Skin of body (tissue), 1 donor: ENCODE measurements at regions not wholly inside any gene's neighbourhood (a gene's known extent, or its start where the extent isn't known, plus 50 kb on each side); places are given as distances from the start of the nearest gene placed in this dataset.
A peak's percentile ranks its signal among the peaks of the same experiment; 100 is the strongest.
"Not testable (repeated sequence)": the region's sequence is repeated elsewhere in the genome, so short reads cannot be mapped to it uniquely, and the experiment has no call there.

ENCODE experiments used
- DNase-seq: peaks from one replicate; lab custom pipeline; 2025; lab: John Stamatoyannopoulos, UW

- no peak for DNase-seq
Measured at GRCh38 chr12:90216020-90216552, 507.4 kb upstream of the ATP2B1 start.

GRCh38 chr12:90211017-90211416 is 502.4 kb upstream of the ATP2B1 start:
- DNase-seq, result no peak

- no peak for DNase-seq
Measured at GRCh38 chr12:90209029-90209428, 500.4 kb upstream of the ATP2B1 start.

DNA sequence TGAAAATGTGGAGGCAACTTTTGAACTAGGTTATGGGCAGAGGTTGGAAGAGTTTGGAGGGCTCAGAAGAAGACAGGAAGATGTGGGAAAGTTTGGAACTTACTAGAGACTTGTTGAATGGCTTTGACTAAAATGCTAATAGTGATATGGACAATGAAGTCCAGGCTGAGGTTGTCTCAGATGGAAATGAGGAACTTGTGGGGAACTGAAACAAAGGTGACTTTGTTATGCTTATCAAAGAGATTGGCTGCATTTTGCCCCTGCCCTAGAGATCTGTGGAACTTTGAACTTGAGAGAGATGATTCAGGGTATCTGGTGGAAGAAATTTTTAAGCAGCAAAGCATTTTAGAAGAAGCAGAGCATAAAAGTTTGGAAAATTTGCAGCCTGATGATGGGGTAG is 499.7 kb upstream of the ATP2B1 start:
- DNase-seq, result not testable (repeated sequence)

- DNase-seq, result no peak
Measured at GRCh38 chr12:90207799-90208198, 499.2 kb upstream of the ATP2B1 start.

- no peak for DNase-seq
Measured at GRCh38 chr12:90205165-90205564, 496.5 kb upstream of the ATP2B1 start.

DNA sequence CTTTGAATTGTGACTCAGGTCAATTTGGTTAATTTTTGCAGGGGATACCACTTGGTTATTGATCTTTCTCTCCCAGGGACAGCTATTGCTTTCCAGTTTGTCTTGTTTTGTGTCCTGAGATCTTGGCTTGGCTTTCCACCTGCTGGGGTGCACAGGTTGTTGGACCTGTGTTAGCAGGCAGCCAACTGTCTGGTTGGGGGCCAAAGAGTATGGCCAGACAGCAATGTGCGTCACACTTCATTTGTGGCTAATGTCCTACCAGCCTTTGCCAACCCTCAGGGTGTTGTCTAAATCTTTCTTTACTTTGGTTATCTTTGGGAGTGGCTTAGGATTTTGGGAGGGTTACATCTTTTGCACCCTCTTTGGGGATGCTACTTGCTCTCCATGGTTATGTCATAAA is 494.9 kb upstream of the ATP2B1 start:
- no peak for DNase-seq

DNA sequence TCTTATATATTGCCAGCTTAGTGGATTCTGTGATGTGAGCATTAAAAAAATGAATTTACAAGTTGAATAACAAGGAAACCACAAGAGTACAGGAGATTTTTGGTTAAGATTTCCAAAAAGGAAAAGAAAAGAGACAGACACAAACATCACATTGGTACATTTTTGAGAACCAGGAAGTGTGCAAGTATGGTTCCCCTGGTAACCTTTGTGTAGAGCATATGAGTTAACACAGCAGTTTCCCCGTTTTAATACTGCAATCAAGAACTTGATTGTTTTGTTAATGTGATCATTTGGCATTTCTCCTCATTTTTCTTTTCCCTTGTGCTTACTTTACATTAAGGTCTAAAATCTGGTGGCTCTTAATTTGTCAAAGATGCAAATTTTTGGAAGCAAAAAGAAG is 490.4 kb upstream of the ATP2B1 start:
- peak; percentile 3 for DNase-seq

DNA sequence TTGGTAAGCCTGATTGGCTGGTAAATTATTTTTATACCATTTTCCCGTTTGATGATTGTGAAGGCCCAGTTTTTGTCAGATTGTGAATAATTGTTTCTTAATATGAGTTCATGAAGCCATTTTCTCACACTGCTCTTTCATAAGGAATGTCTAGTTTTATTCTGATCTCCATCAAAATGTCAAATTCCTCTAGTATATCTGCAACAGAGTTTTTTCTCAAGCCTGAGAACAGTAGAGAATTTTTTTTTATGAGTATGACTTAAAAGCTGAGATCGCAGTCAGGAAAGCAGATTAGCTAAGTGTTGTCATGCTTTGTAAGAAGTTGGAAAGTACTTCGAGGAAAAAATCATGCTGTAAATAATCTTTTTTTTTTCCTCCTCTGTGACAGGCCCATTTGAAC is 484.9 kb upstream of the ATP2B1 start:
- DNase-seq, result no peak

- no peak for DNase-seq
Measured at GRCh38 chr12:90188857-90189256, 480.2 kb upstream of the ATP2B1 start.

GRCh38 chr12:90183201-90183600 is 474.6 kb upstream of the ATP2B1 start:
- no peak for DNase-seq

GRCh38 chr12:90181216-90181615 is 472.6 kb upstream of the ATP2B1 start:
- no peak for DNase-seq

- no peak for DNase-seq
Measured at GRCh38 chr12:90174956-90175355, 466.3 kb upstream of the ATP2B1 start.

DNA sequence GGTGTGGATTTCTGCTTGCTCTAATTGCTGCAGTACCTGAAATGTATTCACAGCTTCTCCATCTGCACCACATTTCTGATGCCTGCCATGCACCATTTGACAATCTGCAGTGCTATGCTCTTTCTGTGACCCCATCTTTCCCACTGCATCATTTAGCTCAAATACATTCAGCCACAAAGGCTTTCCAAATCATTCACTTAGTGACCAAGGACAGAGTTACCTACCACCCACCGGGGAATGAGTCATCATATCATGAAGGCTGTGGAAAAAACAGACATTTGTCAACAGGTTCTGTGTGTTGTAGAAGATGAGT is 465.5 kb upstream of the ATP2B1 start:
- no peak for DNase-seq

DNA sequence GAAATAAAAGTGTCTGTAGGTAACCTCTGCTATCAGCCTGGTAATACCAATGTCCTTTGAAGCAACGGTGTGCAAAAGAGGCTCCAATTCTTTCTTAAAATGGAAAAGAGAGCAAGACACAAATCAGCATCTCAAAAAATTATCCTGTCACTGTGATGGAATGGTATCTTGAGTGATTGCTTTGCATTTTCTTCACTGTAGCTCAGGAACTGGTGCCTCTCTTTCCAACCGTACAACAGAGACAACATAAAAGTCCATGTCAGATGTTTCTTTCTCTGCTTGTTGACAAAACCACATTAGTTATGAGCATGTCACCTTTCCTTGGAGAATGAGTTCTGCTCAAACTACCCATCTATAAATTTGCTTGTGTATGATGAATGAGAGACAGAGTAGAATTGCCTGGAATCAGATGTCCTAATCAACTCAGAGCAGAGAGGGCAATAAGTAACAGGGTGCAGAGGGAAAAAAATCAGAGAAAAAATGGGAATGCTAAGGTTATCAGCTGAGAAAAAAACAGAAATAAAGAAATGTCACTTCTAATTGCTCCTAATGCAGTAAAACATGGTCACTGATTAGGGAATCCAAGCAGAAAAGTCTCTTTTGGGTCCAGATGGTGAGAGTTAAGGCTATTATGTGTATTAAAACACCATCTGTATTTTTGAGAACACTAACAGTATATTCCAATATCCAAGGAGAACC is 465.0 kb upstream of the ATP2B1 start:
- DNase-seq, result no peak

DNA sequence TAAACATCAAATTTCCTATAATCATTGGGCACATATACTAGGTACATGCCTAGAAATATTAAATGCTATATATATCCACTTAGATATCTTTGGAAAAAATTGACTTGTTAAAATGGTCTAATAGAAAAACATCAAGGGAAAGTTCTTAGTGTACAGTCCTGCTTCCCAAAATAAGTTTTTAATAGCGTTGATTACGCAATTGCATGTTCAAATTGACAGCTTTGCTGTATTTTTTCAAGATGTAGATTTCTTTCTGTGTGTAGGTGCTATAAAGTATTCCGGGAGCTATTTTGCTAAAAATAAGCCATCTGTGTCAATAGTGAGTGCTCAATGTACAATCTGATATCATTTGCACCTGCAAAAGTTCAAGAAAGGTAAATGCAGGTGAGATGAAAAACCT is 463.9 kb upstream of the ATP2B1 start:
- no peak for DNase-seq

DNA sequence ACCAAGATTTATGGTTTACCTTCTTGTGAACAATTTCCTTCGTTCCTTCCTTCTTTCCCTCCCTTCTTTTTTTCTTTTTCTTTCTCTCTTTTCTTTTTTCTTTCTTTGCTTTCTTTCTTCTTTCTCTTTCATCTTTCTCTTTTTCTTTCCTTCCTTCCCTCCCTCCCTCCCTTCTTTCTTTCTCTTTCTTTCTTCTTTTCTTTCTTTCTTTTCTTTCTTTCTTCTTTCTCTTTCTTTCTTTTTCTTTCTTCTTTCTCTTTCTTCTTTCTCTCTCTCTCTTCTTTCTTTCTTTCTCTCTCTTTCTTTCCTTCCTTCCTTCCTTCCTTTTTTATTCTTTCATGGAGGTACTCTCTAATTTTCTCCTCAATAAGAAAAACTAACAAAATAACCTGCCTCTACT is 462.1 kb upstream of the ATP2B1 start:
- DNase-seq, result no peak

GRCh38 chr12:90167518-90168208 is 459.0 kb upstream of the ATP2B1 start:
- no peak for DNase-seq

- DNase-seq, result no peak
Measured at GRCh38 chr12:90166671-90167070, 458.0 kb upstream of the ATP2B1 start.

DNA sequence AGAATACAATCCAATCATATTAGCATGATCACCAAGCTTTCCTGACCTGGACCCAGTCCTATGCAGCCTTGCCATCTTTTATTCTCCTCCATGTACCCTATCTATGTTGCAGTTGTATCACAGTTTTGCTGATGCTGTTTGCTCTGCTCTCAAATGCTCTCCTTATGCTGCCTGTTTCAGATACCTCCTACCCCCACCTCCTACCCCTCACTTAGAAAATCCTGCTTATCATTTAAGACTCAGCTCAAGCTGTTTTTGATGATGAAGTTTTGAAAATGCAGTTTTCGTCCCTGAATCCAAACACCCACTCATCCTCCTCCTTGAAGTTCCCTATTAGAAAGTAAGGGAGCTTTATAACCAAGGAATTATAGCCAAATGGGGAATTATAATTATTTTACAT is 457.4 kb upstream of the ATP2B1 start:
- DNase-seq, result no peak

DNA sequence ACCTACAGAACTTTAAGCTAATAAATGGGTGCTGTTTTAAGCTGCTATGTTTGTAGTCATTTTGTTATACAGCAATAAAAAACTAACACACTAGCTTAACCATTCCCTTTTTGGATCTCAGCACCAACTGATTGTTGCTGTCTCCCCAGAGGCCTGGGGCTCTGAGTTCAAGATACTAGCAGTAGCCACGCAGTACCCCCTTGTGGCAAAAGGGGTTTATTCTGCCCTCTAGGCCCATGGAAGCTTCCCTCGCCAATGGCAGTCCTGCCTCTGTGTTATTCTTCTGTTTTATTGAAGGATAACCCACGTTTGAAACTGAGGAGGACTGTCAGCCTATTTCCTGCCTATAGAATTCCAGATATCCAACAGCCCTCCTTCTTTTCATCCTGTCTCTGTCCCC is 455.3 kb upstream of the ATP2B1 start:
- DNase-seq, result no peak

DNA sequence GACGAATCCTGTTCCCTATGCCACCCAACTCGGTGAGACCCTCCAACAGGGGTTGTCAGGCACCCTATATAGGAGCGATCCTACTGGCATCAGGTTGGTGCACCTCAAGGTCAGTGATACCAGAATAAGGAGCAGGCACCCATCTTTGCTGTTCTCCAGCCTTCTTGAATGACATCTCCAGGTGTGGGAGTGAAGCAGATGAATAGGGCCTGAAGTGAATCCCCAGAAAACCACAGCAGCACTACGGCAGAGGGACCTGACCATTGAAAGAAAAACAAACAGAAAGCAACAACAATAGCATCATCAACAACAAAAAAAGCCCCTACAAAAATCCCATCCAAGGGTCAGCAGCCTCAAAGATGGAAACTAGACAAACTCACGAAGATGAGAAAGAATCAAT is 445.2 kb upstream of the ATP2B1 start:
- DNase-seq, result no peak

DNA sequence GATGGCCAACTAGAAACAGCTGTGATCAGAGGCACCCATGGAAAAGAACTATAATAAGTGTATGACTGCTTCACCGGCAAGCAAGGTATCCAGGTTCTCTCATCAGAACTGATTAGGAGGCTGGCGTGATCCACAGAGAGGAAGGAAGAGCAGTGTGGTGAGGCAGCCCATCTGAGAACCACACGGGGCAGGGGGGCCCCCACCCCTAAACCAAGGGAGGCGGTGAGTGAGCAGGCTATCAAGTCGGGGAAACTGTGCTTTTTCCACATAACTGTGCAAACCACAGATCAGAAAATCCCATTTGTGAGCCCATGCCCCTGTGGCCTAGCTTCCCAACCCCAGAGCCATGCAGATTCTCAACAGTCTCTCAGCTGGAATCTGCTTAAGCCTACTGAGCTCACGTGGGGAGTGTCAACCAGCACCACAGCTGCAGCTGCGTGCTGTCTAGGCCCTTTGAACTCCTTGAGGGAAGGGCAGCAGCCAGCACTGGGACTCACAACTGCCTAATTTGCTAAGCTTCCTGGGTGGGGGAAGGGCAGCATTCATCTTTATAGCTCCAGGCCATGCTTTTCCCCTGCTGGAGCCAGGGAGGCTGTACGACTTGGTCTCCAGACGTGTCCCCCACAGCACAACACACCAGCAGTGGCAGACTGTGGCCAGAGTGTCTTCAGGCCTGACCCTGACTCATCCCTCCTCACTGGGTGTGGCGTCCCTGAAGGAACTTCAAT is 444.4 kb upstream of the ATP2B1 start:
- DNase-seq, result no peak
